Lung microvascular endothelial cell (primary cell): ENCODE measurements at regions not wholly inside any gene's neighbourhood (a gene's known extent, or its start where the extent isn't known, plus 50 kb on each side); places are given as distances from the start of the nearest gene placed in this dataset.

Experiments
- DNase-seq, 2 donors: peaks; one replicate each; pipeline versions ENCODE4 v3.0.0 to v3.0.0-alpha.2; 2010; ENCODE audit warnings: low read depth in 2 of 2

GRCh38 chr3:69443457-69443920, 57.6 kb upstream of the FRMD4B start:
- no peak for DNase-seq

- DNase-seq, result no peak
These were observed 57.0 kb upstream of the FRMD4B start for GRCh38 chr3:69442771-69443311.

GRCh38 chr3:69441732-69442131, 55.8 kb upstream of the FRMD4B start:
- DNase-seq, result no peak

GRCh38 chr3:69441040-69441439, 55.2 kb upstream of the FRMD4B start:
- DNase-seq, result no peak

GRCh38 chr3:69439643-69440270, 53.9 kb upstream of the FRMD4B start:
- DNase-seq, result peak; percentile 52 to 67

GRCh38 chr3:69438476-69438875, 52.6 kb upstream of the FRMD4B start:
- DNase-seq, result no peak

- DNase-seq, result no peak
These were observed 49.7 kb upstream of the FRMD4B start for GRCh38 chr3:69435274-69436265.
